NCI-H1417 (cell line): ENCODE measurements at regions not wholly inside any gene's neighbourhood (a gene's known extent, or its start where the extent isn't known, plus 50 kb on each side); places are given as distances from the start of the nearest gene placed in this dataset.

Experiments used
- DNase-seq, 3 experiments: peaks; one replicate each; lab custom pipeline; 2025; lab: John Stamatoyannopoulos, UW

DNA sequence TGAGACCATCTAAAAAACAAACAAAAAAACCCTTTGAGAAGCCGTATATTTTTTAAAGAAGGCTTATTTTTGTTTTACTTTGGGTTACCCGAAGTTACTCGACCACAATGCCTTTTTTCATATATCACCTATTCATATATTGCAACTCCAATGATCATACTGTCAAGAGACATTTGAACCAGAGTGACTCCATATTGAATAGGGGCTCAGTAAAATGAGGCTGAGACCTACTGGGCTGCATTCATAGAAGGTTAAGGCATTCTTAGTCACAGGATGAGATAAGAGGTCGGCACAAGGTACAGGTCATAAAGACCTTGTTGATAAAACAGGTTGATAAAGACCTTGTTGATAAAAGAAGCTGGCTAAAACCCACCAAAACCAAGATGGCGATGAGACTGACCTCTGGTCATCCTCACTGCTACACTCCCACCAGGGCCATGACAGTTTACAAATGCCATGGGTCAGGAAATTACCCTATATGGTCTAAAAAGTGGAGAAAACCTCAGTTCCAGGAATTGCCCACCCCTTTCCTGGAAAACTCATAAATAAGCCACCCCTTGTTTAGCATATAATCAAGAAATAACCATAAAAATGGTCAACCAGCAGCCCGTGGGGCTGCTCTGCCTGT is 50.0 kb upstream of the PKP2 start:
- no peak for DNase-seq
